ENCODE measurements at regions not wholly inside any gene's neighbourhood (a gene's known extent, or its start where the extent isn't known, plus 50 kb on each side); places are given as distances from the start of the nearest gene placed in this dataset.

- TF ChIP-seq POLR2AphosphoS5 (IDR thresholded peaks at IDR 0.05) (no peak), CTCF (IDR thresholded peaks at IDR 0.05) (no peak)
These were observed 62.9 kb upstream of the BET1 start for GRCh38 chr7:94067047-94067446.
